Right lobe of liver (tissue), 6 donors: ENCODE measurements at regions not wholly inside any gene's neighbourhood (a gene's known extent, or its start where the extent isn't known, plus 50 kb on each side); places are given as distances from the start of the nearest gene placed in this dataset.
"Not testable (repeated sequence)": the region's sequence is repeated elsewhere in the genome, so short reads cannot be mapped to it uniquely, and the experiment has no call there.

Experiments used
- ATAC-seq, 4 donors: fragments of 200-7000 bp; cut with Tn5 transposase; one replicate each; pipeline ENCODE4 v1.9.1; 2020; ENCODE audit warnings: mild to moderate bottlenecking in 4 of 4, moderate library complexity in 4 of 4
- DNase-seq, 3 donors: peaks; one replicate each; pipeline ENCODE4 v3.0.0-alpha.2; 2020
- H3K27ac ChIP-seq, 3 donors: fragments of 200-600 bp; one replicate each; pipeline ENCODE4 v1.8.0; 2022
- H3K27me3 ChIP-seq, 2 donors: fragments of 200-600 bp; one replicate each; pipeline ENCODE4 v1.8.0; 2022
- H3K36me3 ChIP-seq, 4 donors: fragments of 200-600 bp; sonication (generic) in 1 of 4; one replicate each; pipeline versions ENCODE4 v1.5.1 to v1.8.0; 2017 to 2022; ENCODE audit warnings: control low read depth in 1 of 4
- H3K4me1 ChIP-seq, 4 donors: fragments of 200-600 bp; sonication (generic) in 1 of 4; one replicate each; pipeline versions ENCODE4 v1.5.1 to v1.8.0; 2017 to 2022; ENCODE audit warnings: control low read depth in 1 of 4
- H3K4me3 ChIP-seq, 3 donors: fragments of 200-600 bp; one replicate each; pipeline ENCODE4 v1.8.0; 2022
- H3K9me3 ChIP-seq, 4 donors: fragments of 200-600 bp; sonication (generic) in 1 of 4; one replicate each; pipeline versions ENCODE4 v1.5.1 to v1.8.0; 2017 to 2022; ENCODE audit warnings: control low read depth in 1 of 4
- POLR2A ChIP-seq: fragments of 450-650 bp; IDR thresholded peaks from one replicate; pipeline ENCODE4 v1.6.1; 2017; ENCODE audit warnings: antibody characterized with exemption, mild to moderate bottlenecking
- WGBS: methylation state at CpG from one replicate; pipeline ENCODE4 v1.1.6; 2018; ENCODE audit warnings: low coverage, low lambda C conversion rate; ENCODE audit not compliant: insufficient coverage; ENCODE audit errors: missing lambda C conversion rate; 5-methylcytosine and 5-hydroxymethylcytosine counted together
- intact Hi-C, 2 donors: fragments of 100-400 bp; cut with DNase I; formaldehyde crosslinking; loops; one replicate each; pipeline versions ENCODE4 v1.11.2 to v1.14.1; 2022
- TF ChIP-seq, protein P1 (sequence below), 4 donors: fragments of 200-600 bp in 3 of 4; fragments of 450-650 bp in 1 of 4; IDR thresholded peaks; one replicate each; pipeline versions ENCODE4 v1.5.1 to v1.8.0; 2016 to 2022; ENCODE audit warnings: antibody characterized with exemption in 4 of 4, mild to moderate bottlenecking in 2 of 4
- donor health status: DM: no; HTN: yes; CAD: no.
- donor health status: DM: no; HTN: no; CAD: no.
- donor health status: DM: no; HTN: no; CAD: no.
- donor health status: DM: no; HTN: yes; CAD: no.
- donor health status: DM: no; HTN: yes; CAD: no.

DNA sequence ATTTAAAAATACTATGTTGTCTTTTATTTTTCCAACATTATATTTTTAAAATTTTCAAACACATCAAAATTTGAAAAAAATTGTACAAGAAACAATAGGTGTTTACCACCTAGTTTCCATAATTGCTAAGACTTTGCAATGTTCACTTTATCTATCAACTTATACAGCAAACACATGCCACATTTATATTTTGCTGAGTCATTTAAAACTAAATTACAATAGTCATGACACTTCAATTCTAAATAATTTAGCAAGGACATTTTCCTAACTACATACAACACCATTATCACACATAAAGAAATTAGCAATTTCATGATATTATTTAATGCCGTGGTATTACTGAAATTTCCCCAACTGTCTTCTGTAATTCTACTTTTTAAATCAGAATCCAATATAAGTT is 600.4 kb upstream of the CPXCR1 start:
- WGBS, result 85% methylated on average over 1 of the region's 1 CpG
- H3K27ac ChIP-seq, result no peak overlapping the region
- ATAC-seq (no peak), DNase-seq (no peak)
- no peaks in the 10 kb centered on the region for H3K4me1 ChIP-seq
- intact Hi-C loops, result no loop called here
- H3K9me3 ChIP-seq, result no peaks in the 10 kb centered on the region
- no peaks in the 10 kb centered on the region for H3K36me3 ChIP-seq
- no peak overlapping the region for H3K4me3 ChIP-seq
- no peaks in the 10 kb centered on the region for H3K27me3 ChIP-seq
- no peak for TF ChIP-seq POLR2A
- TF ChIP-seq, protein P1, sequence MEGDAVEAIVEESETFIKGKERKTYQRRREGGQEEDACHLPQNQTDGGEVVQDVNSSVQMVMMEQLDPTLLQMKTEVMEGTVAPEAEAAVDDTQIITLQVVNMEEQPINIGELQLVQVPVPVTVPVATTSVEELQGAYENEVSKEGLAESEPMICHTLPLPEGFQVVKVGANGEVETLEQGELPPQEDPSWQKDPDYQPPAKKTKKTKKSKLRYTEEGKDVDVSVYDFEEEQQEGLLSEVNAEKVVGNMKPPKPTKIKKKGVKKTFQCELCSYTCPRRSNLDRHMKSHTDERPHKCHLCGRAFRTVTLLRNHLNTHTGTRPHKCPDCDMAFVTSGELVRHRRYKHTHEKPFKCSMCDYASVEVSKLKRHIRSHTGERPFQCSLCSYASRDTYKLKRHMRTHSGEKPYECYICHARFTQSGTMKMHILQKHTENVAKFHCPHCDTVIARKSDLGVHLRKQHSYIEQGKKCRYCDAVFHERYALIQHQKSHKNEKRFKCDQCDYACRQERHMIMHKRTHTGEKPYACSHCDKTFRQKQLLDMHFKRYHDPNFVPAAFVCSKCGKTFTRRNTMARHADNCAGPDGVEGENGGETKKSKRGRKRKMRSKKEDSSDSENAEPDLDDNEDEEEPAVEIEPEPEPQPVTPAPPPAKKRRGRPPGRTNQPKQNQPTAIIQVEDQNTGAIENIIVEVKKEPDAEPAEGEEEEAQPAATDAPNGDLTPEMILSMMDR (IDR thresholded peaks at IDR 0.05), result no peak

DNA sequence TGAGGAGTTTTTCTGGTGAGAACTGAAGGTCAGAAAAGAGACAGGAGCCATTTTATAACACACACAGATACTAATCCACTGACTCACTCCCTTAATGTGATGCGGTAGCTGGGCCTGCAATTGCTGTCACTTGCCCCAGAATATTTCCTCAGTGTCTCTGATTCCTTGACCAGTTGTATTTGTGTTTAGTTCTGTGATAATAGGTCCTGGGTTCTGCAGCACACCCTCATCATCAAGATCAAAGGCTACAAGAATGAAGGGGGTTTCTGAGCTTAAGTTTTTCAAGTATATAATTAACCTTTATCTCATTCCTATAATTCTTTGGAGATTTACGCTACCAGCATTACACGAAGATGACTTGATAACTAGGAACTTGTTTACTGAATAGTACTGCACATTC is 576.5 kb upstream of the CPXCR1 start:
- H3K4me3 ChIP-seq, result no peak overlapping the region
- H3K4me1 ChIP-seq, result no peaks in the 10 kb centered on the region
- 42% methylated on average over 3 of the region's 3 CpGs for WGBS

DNA sequence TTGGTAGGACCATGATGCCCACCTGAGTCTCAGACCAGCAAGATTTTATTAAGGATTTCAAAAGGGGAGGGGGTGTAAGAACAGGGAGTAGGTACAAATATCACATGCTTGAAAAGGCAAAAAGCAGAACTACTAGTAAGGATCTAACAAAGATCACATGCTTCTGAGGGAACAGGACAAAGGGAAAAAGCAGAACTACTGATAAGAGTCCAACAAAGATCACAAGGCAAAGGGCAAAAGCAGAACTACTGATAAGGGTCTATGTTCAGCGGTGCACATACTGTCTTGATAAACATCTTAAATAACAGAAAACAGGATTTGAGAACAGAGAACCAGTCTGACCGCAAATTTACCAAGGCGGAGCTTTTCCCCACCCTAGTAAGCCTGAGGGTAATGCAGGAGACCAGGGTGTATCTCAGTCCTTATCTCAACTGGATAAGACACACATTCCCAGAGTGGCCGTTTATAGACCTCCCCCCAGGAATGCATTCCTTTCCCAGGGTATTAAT is 573.0 kb upstream of the CPXCR1 start:
- intact Hi-C loops, ATAC-seq, H3K4me3 ChIP-seq, H3K9me3 ChIP-seq, H3K4me1 ChIP-seq, DNase-seq, H3K36me3 ChIP-seq, H3K27me3 ChIP-seq, H3K27ac ChIP-seq: not testable (repeated sequence)
- WGBS, result 57% methylated on average over 4 of the region's 4 CpGs

More for the DNA sequence above, 576.5 kb upstream of the CPXCR1 start:
- no peak overlapping the region for H3K27ac ChIP-seq
- no peaks in the 10 kb centered on the region for H3K27me3 ChIP-seq
- intact Hi-C loops, result no loop called here
- ATAC-seq (no peak), DNase-seq (no peak)
- H3K9me3 ChIP-seq, result no peaks in the 10 kb centered on the region
- H3K36me3 ChIP-seq, result no peaks in the 10 kb centered on the region
- TF ChIP-seq, protein P1 (IDR thresholded peaks at IDR 0.05), result no peak
- TF ChIP-seq POLR2A, result no peak

DNA sequence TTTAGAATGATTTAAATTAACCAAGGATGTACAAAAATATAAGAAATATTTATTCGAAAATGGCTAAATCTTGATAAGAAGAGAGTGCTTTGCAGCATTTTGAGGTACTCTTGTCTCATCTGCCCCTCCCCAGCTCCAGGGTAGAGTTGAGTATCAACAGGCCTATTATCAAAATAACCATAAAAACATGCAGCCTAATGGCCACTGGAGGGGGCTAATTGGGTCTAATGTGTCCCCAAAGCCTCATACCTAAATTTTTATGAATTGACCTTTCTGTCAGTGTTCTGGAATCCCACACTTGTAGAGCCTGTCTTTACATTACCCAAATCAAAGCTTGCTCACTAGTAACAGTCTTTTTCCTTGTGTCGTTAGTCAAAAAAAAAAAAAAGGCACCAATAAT is 544.9 kb upstream of the CPXCR1 start:
- Histone ChIP-seq H3K36me3 (no peaks in the 10 kb centered on the region), H3K4me3 (no peak overlapping the region), H3K4me1 (no peaks in the 10 kb centered on the region), H3K27ac (no peak overlapping the region), H3K9me3 (no peaks in the 10 kb centered on the region), H3K27me3 (no peaks in the 10 kb centered on the region)
- intact Hi-C loops, result no loop called here
- ATAC-seq (no peak), DNase-seq (no peak)
- 45% methylated on average over 2 of the region's 2 CpGs for WGBS
- TF ChIP-seq, protein P1 (IDR thresholded peaks at IDR 0.05), result no peak
- no peak for TF ChIP-seq POLR2A

DNA sequence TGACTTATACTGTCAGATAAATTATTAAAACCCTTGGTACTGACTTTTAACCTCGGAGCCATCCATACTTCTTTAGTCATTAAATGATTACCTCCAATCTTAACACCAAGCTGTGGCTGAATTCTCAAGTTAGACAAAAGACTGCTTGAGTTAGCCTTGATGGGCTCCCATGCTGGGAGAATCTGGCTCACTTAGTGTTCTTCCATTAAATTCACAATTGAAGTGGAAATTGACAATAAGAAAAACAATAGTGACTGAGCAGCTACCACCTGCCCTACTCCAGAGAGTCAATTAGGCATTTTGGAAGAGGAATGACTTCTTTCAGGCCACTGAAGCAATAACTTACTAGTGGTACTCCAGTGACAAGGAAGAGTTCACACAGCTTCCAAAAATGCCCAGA is 503.0 kb upstream of the CPXCR1 start:
- Histone ChIP-seq H3K36me3 (no peaks in the 10 kb centered on the region), H3K27ac (no peak overlapping the region), H3K4me1 (no peaks in the 10 kb centered on the region), H3K27me3 (no peaks in the 10 kb centered on the region), H3K4me3 (no peak overlapping the region), H3K9me3 (no peaks in the 10 kb centered on the region)
- intact Hi-C loops, result no loop called here
- TF ChIP-seq, protein P1 (IDR thresholded peaks at IDR 0.05), result no peak
- TF ChIP-seq POLR2A, result no peak
- 7% methylated on average over 1 of the region's 1 CpG for WGBS
- ATAC-seq, result no peak
- DNase-seq, result no peak
